ENCODE measurements at regions not wholly inside any gene's neighbourhood (a gene's known extent, or its start where the extent isn't known, plus 50 kb on each side); places are given as distances from the start of the nearest gene placed in this dataset.
"Not testable (repeated sequence)": the region's sequence is repeated elsewhere in the genome, so short reads cannot be mapped to it uniquely, and the experiment has no call there.

DNA sequence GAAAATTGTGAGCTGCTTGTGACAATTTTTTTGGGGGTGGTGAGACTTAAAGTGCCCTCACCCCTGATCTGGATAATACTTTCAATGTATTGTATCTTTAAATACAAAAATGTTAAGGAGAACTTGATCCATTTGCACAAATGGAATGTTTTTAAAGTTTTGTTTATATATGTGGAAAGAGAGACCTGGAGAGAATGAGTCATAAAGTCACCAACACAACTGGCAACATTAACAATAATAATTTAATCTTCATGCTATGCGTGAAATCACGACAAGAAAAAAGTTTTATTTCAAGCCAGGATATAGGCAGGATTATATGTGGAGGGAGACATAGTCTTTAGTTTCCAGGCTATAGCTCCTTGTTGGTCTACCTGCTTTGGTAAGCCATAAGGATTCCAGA lies 537.5 kb downstream of the GPAM start:
- H3K4me1 Mint-ChIP-seq (ENCODE audit: low read depth, unreplicated experiment), result no peaks in the 10 kb centered on the region
- DNase-seq, result no peak
- H3K36me3 Mint-ChIP-seq (ENCODE audit: insufficient read depth, unreplicated experiment), result no peaks in the 10 kb centered on the region
- no peaks in the 10 kb centered on the region for H3K27me3 Mint-ChIP-seq (ENCODE audit: unreplicated experiment)
- no peak overlapping the region for H3K4me3 Mint-ChIP-seq (ENCODE audit: low read depth, unreplicated experiment)
- H3K27ac Mint-ChIP-seq (ENCODE audit: unreplicated experiment), result no peak overlapping the region
- TF ChIP-seq, protein P1, sequence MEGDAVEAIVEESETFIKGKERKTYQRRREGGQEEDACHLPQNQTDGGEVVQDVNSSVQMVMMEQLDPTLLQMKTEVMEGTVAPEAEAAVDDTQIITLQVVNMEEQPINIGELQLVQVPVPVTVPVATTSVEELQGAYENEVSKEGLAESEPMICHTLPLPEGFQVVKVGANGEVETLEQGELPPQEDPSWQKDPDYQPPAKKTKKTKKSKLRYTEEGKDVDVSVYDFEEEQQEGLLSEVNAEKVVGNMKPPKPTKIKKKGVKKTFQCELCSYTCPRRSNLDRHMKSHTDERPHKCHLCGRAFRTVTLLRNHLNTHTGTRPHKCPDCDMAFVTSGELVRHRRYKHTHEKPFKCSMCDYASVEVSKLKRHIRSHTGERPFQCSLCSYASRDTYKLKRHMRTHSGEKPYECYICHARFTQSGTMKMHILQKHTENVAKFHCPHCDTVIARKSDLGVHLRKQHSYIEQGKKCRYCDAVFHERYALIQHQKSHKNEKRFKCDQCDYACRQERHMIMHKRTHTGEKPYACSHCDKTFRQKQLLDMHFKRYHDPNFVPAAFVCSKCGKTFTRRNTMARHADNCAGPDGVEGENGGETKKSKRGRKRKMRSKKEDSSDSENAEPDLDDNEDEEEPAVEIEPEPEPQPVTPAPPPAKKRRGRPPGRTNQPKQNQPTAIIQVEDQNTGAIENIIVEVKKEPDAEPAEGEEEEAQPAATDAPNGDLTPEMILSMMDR (IDR thresholded peaks at IDR 0.05; ENCODE audit: unreplicated experiment), result no peak
- intact Hi-C loops (cut with micrococcal nuclease; ENCODE audit: unreplicated experiment), result no loop called here
- CTCF ChIA-PET, result no interaction called here
- BruUV-seq (replicated peaks), result no TSS peak
- H3K9me3 Mint-ChIP-seq (ENCODE audit: low read depth, unreplicated experiment), result peaks cover 6% of the 10 kb centered on the region

DNA sequence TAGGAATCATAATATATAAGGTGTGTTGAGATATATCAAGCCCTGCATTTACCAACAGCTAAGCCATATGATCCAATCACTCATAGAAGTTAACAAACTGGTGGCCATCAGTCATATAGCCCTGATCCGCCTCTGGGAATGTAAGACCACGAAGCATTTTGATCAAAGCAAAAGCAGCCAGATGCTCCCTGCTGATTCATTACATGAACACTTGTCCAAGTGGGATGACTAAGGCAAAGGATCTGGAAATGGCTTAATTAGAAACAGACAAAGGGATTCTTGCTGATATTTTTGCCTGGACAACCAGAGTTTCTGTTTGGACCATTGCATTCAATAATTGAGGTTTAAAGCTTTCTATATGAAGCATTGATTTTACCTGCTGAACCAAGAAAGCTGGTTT lies 535.5 kb downstream of the GPAM start:
- Mint-ChIP-seq H3K4me3 (ENCODE audit: low read depth, unreplicated experiment) (no peak overlapping the region), H3K4me1 (ENCODE audit: low read depth, unreplicated experiment) (no peaks in the 10 kb centered on the region), H3K9me3 (ENCODE audit: low read depth, unreplicated experiment) (peaks cover 10% of the 10 kb centered on the region), H3K27me3 (ENCODE audit: unreplicated experiment) (no peaks in the 10 kb centered on the region), H3K36me3 (ENCODE audit: insufficient read depth, unreplicated experiment) (no peaks in the 10 kb centered on the region), H3K27ac (ENCODE audit: unreplicated experiment) (no peak overlapping the region)
- CTCF ChIA-PET, result no interaction called here
- DNase-seq, result no peak
- no TSS peak for BruUV-seq (replicated peaks)
- TF ChIP-seq, protein P1 (IDR thresholded peaks at IDR 0.05; ENCODE audit: unreplicated experiment), result no peak
- intact Hi-C loops (cut with micrococcal nuclease; ENCODE audit: unreplicated experiment), result no loop called here

DNA sequence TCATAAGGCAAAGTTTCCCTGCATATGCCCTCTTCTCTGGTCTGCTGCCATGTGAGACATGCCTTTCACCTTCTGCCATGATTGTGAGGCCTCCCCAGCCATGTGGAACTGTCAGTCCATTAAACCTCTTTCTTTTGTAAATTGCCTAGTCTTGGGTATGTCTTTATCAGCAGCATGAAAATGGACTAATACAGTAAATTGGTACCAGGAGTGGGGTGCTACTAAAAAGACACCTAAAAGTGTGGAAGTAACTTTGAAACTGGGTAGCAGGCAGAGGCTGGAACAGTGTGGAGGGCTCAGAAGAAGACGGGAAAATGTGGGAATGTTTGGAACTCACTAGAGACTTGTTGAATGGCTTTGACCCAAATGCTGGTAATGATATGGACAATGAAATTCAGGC lies 534.5 kb downstream of the GPAM start:
- BruUV-seq (replicated peaks); H3K4me1 Mint-ChIP-seq (ENCODE audit: low read depth, unreplicated experiment); intact Hi-C loops (cut with micrococcal nuclease; ENCODE audit: unreplicated experiment); H3K9me3 Mint-ChIP-seq (ENCODE audit: low read depth, unreplicated experiment); DNase-seq; H3K36me3 Mint-ChIP-seq (ENCODE audit: insufficient read depth, unreplicated experiment); CTCF ChIA-PET; H3K27ac Mint-ChIP-seq (ENCODE audit: unreplicated experiment); H3K27me3 Mint-ChIP-seq (ENCODE audit: unreplicated experiment); H3K4me3 Mint-ChIP-seq (ENCODE audit: low read depth, unreplicated experiment): not testable (repeated sequence)

DNA sequence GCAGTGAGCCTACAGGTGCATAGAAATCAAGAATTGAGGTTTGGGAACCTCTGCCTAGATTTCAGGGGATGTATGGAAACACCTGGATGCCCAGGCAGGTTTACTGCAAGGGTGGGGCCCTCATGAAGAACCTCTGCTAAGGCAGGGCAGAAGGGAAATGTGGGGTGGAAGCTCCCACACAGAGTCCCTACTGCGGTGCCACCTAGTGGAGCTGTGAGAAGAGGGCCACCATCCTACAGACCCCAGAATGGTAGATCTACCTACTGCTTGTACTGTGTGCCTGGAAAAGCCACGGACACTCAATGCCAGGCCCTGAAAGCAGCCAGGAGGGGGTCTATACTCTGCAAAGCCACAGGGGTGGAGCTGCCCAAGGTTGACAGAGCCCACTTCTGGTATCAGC lies 533.5 kb downstream of the GPAM start:
- TF ChIP-seq, protein P1 (IDR thresholded peaks at IDR 0.05; ENCODE audit: unreplicated experiment), result no peak
- H3K9me3 Mint-ChIP-seq (ENCODE audit: low read depth, unreplicated experiment), result peaks cover 10% of the 10 kb centered on the region
- no peaks in the 10 kb centered on the region for H3K27me3 Mint-ChIP-seq (ENCODE audit: unreplicated experiment)
- no peaks in the 10 kb centered on the region for H3K36me3 Mint-ChIP-seq (ENCODE audit: insufficient read depth, unreplicated experiment)
- H3K27ac Mint-ChIP-seq (ENCODE audit: unreplicated experiment), result no peak overlapping the region
- intact Hi-C loops (cut with micrococcal nuclease; ENCODE audit: unreplicated experiment), result no loop called here
- DNase-seq, result no peak
- CTCF ChIA-PET, result no interaction called here
- BruUV-seq (replicated peaks), result no TSS peak
- no peaks in the 10 kb centered on the region for H3K4me1 Mint-ChIP-seq (ENCODE audit: low read depth, unreplicated experiment)
- H3K4me3 Mint-ChIP-seq (ENCODE audit: low read depth, unreplicated experiment), result no peak overlapping the region

DNA sequence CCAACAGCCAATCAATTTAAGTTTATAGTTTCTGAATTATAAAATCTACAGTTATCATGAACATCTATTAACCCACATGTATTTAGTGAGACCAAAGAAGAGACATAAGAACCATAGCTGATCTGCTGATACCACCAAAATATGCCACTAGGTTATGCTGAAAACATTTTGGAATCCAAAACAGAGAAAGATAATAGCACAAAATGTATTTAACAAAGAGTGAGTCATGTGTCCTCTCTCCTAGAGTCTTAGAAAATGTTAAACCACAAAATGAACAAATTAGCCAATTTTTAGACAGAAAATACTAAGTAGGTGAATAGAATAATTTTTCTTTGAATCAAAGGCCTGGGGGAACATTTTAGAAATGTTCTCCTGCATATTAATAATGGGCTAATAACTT lies 527.5 kb downstream of the GPAM start:
- Mint-ChIP-seq H3K4me3 (ENCODE audit: low read depth, unreplicated experiment) (no peak overlapping the region), H3K27me3 (ENCODE audit: unreplicated experiment) (no peaks in the 10 kb centered on the region), H3K9me3 (ENCODE audit: low read depth, unreplicated experiment) (peaks cover 11% of the 10 kb centered on the region), H3K36me3 (ENCODE audit: insufficient read depth, unreplicated experiment) (no peaks in the 10 kb centered on the region), H3K27ac (ENCODE audit: unreplicated experiment) (no peak overlapping the region), H3K4me1 (ENCODE audit: low read depth, unreplicated experiment) (no peaks in the 10 kb centered on the region)
- TF ChIP-seq, protein P1 (IDR thresholded peaks at IDR 0.05; ENCODE audit: unreplicated experiment), result no peak
- CTCF ChIA-PET, result no interaction called here
- BruUV-seq (replicated peaks), result no TSS peak
- intact Hi-C loops (cut with micrococcal nuclease; ENCODE audit: unreplicated experiment), result no loop called here
- no peak for DNase-seq
